AG04450 (cell line): ENCODE measurements at regions not wholly inside any gene's neighbourhood (a gene's known extent, or its start where the extent isn't known, plus 50 kb on each side); places are given as distances from the start of the nearest gene placed in this dataset.

Experiments used
- CTCF ChIA-PET: fragments of 300-600, 350-600 bp; formaldehyde crosslinking; extraction: SDS; loops from one replicate; lab custom pipeline; 2022; ENCODE audit warnings: antibody characterized with exemption, inconsistent platforms; lab: Charles Lee
- POLR2A ChIA-PET: fragments of 350-600 bp; formaldehyde crosslinking; extraction: SDS; loops from one replicate; lab custom pipeline; 2021; ENCODE audit warnings: antibody characterized with exemption, inconsistent platforms; lab: Yijun Ruan, JAX
- DNase-seq: peaks from one replicate; pipeline ENCODE4 v3.0.0-alpha.2; 2011; ENCODE audit warnings: low read depth, low spot score
- H3K27ac ChIP-seq: one replicate; pipeline ENCODE4 v1.5.1; 2012; ENCODE audit warnings: low read depth, low read length, control low read depth
- H3K27me3 ChIP-seq: one replicate; pipeline ENCODE4 v1.6.0; 2012; ENCODE audit warnings: low read length; ENCODE audit not compliant: control insufficient read depth, insufficient read depth
- H3K4me3 ChIP-seq: 2 replicates; pipeline ENCODE4 v1.5.1; 2011; ENCODE audit warnings: mild to moderate bottlenecking, low read depth, low read length, control low read depth
- H3K9me3 ChIP-seq: 2 replicates; pipeline ENCODE4 v1.5.1; 2012; ENCODE audit warnings: low read length; ENCODE audit not compliant: control insufficient read depth, insufficient read depth
- CTCF ChIP-seq: IDR thresholded peaks from 2 replicates; pipeline ENCODE4 v1.5.1; 2011; ENCODE audit warnings: low read depth, low read length, control low read depth, inconsistent platforms

GRCh38 chr2:134127496-134127895 is 126.4 kb upstream of the MGAT5 start:
- CTCF ChIA-PET, result interaction anchor here (1.2 to 2.4 kb wide), 4 partner anchors 9 to 324 kb away, joined by 4 to 11 read pairs (median 6); no protein-coding TSS in a partner anchor
- Histone ChIP-seq H3K9me3 (peaks cover 6% of the 10 kb centered on the region), H3K27ac (no peak overlapping the region), H3K4me3 (no peak overlapping the region), H3K27me3 (no peaks in the 10 kb centered on the region)
- no peak for DNase-seq
- POLR2A ChIA-PET, result no interaction called here
- TF ChIP-seq CTCF, result no peak

GRCh38 chr2:134128746-134129145 is 125.1 kb upstream of the MGAT5 start:
- DNase-seq, result no peak
- H3K4me3 ChIP-seq, result no peak overlapping the region
- H3K27ac ChIP-seq, result no peak overlapping the region
- no peaks in the 10 kb centered on the region for H3K27me3 ChIP-seq
- no peak for TF ChIP-seq CTCF
- POLR2A ChIA-PET, result interaction anchor here (0.7 kb wide), 1 partner anchor 8 kb away, joined by 3 read pairs; no protein-coding TSS in a partner anchor
- H3K9me3 ChIP-seq, result peaks cover 6% of the 10 kb centered on the region
- CTCF ChIA-PET, result interaction anchor here (0.6 to 0.7 kb wide), 3 partner anchors 23 to 273 kb away, joined by 3 read pairs; no protein-coding TSS in a partner anchor

- CTCF ChIA-PET, result interaction anchor here (0.8 to 2.0 kb wide), 3 partner anchors 12 to 321 kb away, joined by 3 to 6 read pairs (median 5); no protein-coding TSS in a partner anchor
Observed at GRCh38 chr2:134129900-134130537, 123.9 kb upstream of the MGAT5 start.

GRCh38 chr2:134131681-134132489 is 122.0 kb upstream of the MGAT5 start:
- H3K27ac ChIP-seq, result no peak overlapping the region
- peaks cover 6% of the 10 kb centered on the region for H3K9me3 ChIP-seq
- POLR2A ChIA-PET, result interaction anchor here (0.5 kb wide), 1 partner anchor 651 kb away, joined by 5 read pairs; no protein-coding TSS in a partner anchor
- TF ChIP-seq CTCF, result no peak
- CTCF ChIA-PET, result no interaction called here
- no peaks in the 10 kb centered on the region for H3K27me3 ChIP-seq
- DNase-seq, result no peak
- H3K4me3 ChIP-seq, result no peak overlapping the region

More at GRCh38 chr2:134129900-134130537, 123.9 kb upstream of the MGAT5 start:
- Histone ChIP-seq H3K9me3 (peaks cover 6% of the 10 kb centered on the region), H3K27me3 (no peaks in the 10 kb centered on the region), H3K4me3 (no peak overlapping the region), H3K27ac (no peak overlapping the region)
- no peak for DNase-seq
- TF ChIP-seq CTCF, result no peak
- POLR2A ChIA-PET, result no interaction called here

GRCh38 chr2:134132490-134132857 is 121.4 kb upstream of the MGAT5 start:
- peaks cover 6% of the 10 kb centered on the region for H3K9me3 ChIP-seq
- POLR2A ChIA-PET, result interaction anchor here (1.0 kb wide), 1 partner anchor 281 kb away, joined by 3 read pairs; no protein-coding TSS in a partner anchor
- TF ChIP-seq CTCF, result no peak
- CTCF ChIA-PET, result no interaction called here
- no peak overlapping the region for H3K27ac ChIP-seq
- no peak overlapping the region for H3K4me3 ChIP-seq
- no peaks in the 10 kb centered on the region for H3K27me3 ChIP-seq
- no peak for DNase-seq
